Stimulated activated CD4-positive, alpha-beta T cell treated with anti-CD3 and anti-CD28 coated beads, TNF-alpha, amount 100 ng/mL, for 1 hour (primary cell): ENCODE measurements at regions not wholly inside any gene's neighbourhood (a gene's known extent, or its start where the extent isn't known, plus 50 kb on each side); places are given as distances from the start of the nearest gene placed in this dataset.
"Not testable (repeated sequence)": the region's sequence is repeated elsewhere in the genome, so short reads cannot be mapped to it uniquely, and the experiment has no call there.

Experiments
- DNase-seq, 3 donors: peaks; one replicate each; pipeline ENCODE4 v3.0.0-alpha.2; 2020; ENCODE audit warnings: low read depth in 3 of 3, low spot score in 1 of 3

GRCh38 chr5:163874431-163874830 lies 369.0 kb downstream of the MAT2B start:
- DNase-seq, result no peak

- not testable (repeated sequence) for DNase-seq
Observed at GRCh38 chr5:163874912-163875311, 369.5 kb downstream of the MAT2B start.

- no peak for DNase-seq
Observed at GRCh38 chr5:163877865-163878264, 372.4 kb downstream of the MAT2B start.

GRCh38 chr5:163878490-163878889 lies 373.1 kb downstream of the MAT2B start:
- no peak for DNase-seq

- no peak for DNase-seq
Observed at GRCh38 chr5:163880302-163880701, 374.9 kb downstream of the MAT2B start.

- no peak for DNase-seq
Observed at GRCh38 chr5:163885117-163885516, 379.7 kb downstream of the MAT2B start.

GRCh38 chr5:163887854-163888253 lies 382.4 kb downstream of the MAT2B start:
- DNase-seq, result no peak

- DNase-seq, result no peak
Observed at GRCh38 chr5:163888366-163888765, 382.9 kb downstream of the MAT2B start.

GRCh38 chr5:163889369-163889768 lies 383.9 kb downstream of the MAT2B start:
- no peak for DNase-seq

- no peak for DNase-seq
Observed at GRCh38 chr5:163890261-163890660, 384.8 kb downstream of the MAT2B start.

GRCh38 chr5:163893281-163893680 lies 387.9 kb downstream of the MAT2B start:
- DNase-seq, result no peak

- DNase-seq, result no peak
Observed at GRCh38 chr5:163894645-163895044, 389.2 kb downstream of the MAT2B start.

- DNase-seq, result no peak
Observed at GRCh38 chr5:163898873-163899272, 393.5 kb downstream of the MAT2B start.

- not testable (repeated sequence) for DNase-seq
Observed at GRCh38 chr5:163907783-163908182, 402.4 kb downstream of the MAT2B start.

- no peak for DNase-seq
Observed at GRCh38 chr5:163908253-163908652, 402.8 kb downstream of the MAT2B start.

- no peak for DNase-seq
Observed at GRCh38 chr5:163910226-163910625, 404.8 kb downstream of the MAT2B start.

- DNase-seq, result no peak
Observed at GRCh38 chr5:163912046-163912445, 406.6 kb downstream of the MAT2B start.

- no peak for DNase-seq
Observed at GRCh38 chr5:163913548-163913947, 408.1 kb downstream of the MAT2B start.

- DNase-seq, result no peak
Observed at GRCh38 chr5:163914910-163915309, 409.5 kb downstream of the MAT2B start.

GRCh38 chr5:163915481-163915961 lies 410.1 kb downstream of the MAT2B start:
- DNase-seq, result no peak

GRCh38 chr5:163916376-163916775 lies 411.0 kb downstream of the MAT2B start:
- no peak for DNase-seq

GRCh38 chr5:163916861-163917260 lies 411.4 kb downstream of the MAT2B start:
- DNase-seq, result no peak

GRCh38 chr5:163917747-163918146 lies 412.3 kb downstream of the MAT2B start:
- DNase-seq, result no peak

GRCh38 chr5:163934990-163935389 lies 429.6 kb downstream of the MAT2B start:
- not testable (repeated sequence) for DNase-seq
